HG02623 (cell line): ENCODE measurements at regions not wholly inside any gene's neighbourhood (a gene's known extent, or its start where the extent isn't known, plus 50 kb on each side); places are given as distances from the start of the nearest gene placed in this dataset.
"Not testable (repeated sequence)": the region's sequence is repeated elsewhere in the genome, so short reads cannot be mapped to it uniquely, and the experiment has no call there.

Experiments used
- ATAC-seq: cut with Tn5 transposase; IDR thresholded peaks from one replicate; pipeline ENCODE4 v1.9.1; 2021; ENCODE audit warnings: moderate library complexity; ENCODE audit not compliant: unreplicated experiment

- ATAC-seq: no peak
Measured at GRCh38 chr18:10135302-10135926, 221.6 kb downstream of the VAPA start.

DNA sequence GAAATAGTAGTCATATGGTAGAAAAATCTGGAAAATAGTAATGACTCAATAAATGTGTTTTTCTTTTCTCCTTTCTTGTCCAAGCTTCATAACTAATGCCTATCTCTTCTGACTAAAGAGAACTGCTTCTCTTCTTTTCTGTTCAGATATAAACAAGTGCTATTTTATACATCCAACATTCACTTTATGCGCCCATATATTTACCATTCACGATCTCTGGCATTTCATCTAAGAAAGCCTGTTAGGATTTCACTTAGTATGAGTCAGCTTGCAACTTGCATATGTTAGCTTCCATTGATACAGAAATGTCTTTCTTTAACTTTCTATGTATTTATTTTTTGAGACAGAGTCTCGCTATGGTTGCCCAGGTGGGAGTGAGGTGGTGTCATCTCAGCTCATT lies 224.9 kb downstream of the VAPA start:
- no peak for ATAC-seq

- no peak for ATAC-seq
Measured at GRCh38 chr18:10139783-10140410, 226.1 kb downstream of the VAPA start.

DNA sequence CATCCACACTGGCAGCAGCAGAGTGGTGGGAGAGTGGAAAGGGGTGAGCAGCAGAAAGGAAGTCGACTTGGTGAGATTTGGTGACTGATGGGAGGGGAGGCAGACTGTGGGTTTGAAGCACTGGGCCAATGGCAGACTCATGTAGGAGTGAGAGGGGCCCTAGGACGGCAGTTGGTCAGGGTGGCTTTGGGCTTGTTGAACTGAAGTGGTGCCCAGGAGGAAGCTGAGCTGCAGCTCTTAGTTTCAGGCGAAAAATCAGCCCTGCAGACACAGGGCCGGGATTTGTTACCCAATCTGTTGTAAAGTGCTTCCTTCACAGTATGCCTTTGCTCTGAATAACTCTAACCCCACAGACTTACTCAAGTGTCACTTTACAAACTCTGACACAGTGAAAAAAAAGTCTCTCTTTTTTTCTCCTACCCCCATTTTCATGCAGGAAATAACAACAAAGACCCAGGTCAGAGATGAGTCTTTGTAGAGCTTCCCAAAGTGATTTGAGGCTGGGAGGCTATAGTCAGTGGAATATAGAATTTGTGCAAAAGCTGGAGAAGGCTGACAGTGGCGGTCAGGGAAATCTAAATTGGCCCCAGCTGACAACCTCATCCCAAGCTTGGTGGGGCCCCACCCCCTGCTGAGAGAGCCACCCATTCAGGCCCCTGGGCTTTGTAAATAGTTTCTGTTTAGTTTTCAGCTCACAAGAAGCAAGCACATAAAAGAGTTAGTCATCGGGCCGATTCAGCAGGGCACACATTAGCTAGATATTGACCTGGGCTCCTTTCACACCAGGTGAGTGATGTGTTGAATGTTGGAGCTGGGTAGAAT lies 226.9 kb downstream of the VAPA start:
- no peak for ATAC-seq

DNA sequence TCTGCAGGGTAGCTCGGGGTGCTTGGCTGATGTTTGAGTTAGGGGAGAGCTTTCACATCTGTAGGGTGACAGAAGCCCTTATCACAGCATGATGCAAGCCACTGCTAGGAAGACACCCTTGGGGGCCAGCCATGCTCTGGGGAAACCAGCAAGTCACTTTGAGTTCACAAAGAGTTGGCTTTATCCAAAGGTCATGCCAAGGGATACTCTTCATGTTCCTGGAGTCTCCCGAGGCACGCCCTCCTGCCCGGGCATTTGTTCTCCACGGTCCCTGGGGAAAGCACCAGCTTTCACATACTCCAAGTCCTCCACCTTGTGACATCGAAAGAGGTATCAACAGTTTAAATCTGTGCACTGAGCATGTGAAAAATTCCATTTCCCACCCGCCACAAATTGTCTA lies 227.7 kb downstream of the VAPA start:
- ATAC-seq: no peak

- no peak for ATAC-seq
Measured at GRCh38 chr18:10142056-10142455, 228.2 kb downstream of the VAPA start.

- ATAC-seq: no peak
Measured at GRCh38 chr18:10142496-10143160, 228.8 kb downstream of the VAPA start.

DNA sequence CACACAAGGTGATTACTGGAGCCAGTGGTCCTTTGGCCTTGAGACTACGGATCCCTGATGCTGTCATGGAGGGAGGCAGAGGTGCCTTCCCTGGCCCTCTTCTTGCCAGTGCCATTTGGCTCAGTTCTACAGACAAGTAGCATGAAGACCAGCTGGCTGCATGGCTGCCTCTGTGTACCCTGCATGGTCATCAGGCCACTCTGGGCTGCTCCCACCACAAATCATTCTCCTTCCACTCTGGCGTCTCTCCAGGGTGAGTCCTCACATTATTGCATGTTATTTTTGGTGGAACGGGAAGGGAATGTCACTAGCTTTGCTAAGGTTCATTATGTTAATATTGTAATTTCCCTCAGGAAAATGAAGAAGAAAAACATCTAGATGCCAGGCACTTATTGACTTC lies 229.8 kb downstream of the VAPA start:
- ATAC-seq: no peak

DNA sequence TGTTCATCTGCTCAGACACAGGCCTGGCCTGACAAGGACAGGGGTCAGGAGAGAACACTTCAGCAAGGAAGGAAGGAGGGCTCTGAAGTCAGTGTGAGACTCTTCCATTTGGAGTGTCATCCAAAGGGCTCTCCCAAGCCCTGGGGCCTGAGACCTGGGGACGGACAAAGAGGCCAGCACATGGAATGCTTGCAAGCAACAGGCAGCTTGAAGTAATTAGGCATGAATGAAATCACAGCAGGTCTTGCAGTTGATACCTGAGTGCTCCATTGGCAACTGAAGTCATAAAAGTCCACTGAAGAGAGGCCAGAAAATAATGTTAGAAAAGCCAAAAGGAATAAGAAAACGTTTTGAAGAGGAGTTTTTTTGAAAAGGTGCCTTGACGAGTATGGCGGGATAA lies 231.7 kb downstream of the VAPA start:
- no peak for ATAC-seq

DNA sequence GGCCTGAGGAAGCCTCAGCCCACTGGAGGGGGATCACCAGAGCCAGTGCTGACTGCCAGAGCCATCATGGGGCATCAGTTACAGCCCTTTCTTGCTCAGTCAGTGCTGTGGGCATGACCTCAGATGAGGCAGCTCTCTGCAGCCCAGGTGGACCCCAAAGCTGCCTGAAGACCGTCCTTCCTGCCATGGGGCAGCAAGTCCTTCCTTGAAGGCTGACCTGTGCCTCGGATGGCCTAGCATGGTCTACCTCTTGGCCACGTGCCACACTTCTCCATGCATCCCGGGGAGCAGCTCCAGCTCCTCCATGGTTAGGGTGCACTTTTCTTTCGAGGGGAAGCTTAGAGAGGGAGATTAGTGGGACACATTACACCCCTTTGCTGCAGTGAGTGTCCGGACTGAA lies 233.4 kb downstream of the VAPA start:
- ATAC-seq: no peak

GRCh38 chr18:10147752-10148151 lies 233.9 kb downstream of the VAPA start:
- no peak for ATAC-seq

DNA sequence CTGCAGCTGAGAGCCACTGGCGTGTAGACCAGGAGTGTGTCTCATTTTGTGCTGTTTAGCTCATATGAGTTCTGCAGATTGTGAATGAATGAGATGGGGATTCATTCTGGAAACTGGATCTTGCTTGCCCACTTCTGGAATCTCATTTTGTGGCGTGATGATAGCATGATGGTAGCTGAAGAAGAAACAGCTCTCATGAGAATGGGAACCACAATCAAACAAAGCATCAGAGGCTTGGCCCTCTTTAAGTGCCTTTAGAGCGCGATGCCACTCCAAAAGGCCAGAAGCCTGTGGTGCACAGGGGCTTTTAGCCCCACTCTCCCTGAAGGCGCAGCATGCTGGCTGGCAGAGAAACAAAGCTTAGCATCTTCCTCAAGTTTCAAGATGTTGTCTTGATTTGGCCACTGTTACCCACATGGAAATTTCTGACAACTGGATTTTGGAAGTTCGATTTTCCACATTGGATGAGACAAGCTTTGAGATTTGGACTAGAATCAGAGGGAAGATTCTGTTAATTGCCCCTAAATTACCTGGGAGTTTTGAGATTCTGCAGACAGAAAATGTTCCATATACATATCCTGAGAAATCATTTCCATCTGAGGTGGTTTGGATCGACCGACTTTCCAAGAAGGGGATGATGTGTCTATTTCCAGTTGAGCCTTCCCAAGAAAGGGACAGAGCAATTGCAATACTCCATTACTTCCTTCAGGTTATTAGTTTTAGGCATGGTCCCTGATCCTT lies 234.5 kb downstream of the VAPA start:
- no peak for ATAC-seq

DNA sequence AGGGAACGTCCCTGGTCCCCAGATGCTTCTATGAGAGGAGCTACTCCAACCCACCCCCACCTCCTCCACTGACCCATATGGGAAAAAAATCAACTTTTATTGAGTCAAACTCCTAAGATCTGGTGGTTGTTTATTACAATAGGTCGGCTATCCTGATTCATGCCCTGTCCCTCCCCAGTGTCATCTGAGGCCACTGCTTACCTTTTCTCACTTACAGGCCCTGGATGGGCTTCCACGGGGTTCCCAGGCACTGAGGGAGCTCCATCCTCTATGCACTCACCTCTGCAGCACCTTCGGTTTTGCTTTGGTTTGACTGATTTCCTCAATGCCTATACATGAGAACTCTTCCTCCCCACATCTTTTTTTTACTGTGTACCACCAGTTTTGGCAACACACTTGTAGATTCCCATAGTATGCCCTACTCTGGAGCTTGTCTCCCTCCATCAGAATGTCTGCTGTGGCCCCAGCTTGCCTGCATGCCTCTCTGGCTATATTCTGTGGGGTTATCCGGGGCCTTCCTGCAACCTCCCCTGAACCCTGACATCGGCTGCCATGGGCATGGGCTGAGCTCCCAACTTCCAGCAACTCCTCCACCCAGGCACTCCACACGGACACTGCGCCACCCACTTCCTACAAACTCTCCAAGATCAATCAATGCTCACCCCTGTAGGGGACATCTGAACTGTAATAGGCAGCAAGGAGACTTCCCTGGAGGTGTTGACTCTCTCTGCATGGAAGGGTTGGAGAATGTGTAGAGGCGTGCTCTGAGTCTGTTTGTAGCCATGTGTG lies 236.1 kb downstream of the VAPA start:
- no peak for ATAC-seq

GRCh38 chr18:10150576-10150975 lies 236.8 kb downstream of the VAPA start:
- ATAC-seq: not testable (repeated sequence)

DNA sequence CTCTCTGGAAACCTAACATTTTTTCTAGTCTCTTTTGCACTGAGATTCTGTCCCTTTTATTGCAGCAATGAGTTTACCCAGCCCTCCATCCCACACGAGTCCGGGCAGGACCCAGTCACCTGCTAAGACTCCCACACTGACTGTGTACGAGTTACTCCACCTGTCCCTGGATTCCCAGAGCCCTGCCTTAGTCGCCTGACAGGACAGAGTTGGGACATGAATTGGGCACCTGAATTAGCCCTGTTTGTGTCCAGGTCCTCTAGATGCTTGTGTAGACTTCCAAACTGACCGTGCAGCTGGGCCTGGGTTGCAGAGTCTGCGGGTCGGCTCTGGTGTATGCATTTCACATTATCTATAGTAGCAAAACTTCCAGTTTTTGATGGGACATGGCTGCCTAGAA lies 238.7 kb downstream of the VAPA start:
- no peak for ATAC-seq

- ATAC-seq: no peak
Measured at GRCh38 chr18:10153924-10154752, 240.3 kb downstream of the VAPA start.

DNA sequence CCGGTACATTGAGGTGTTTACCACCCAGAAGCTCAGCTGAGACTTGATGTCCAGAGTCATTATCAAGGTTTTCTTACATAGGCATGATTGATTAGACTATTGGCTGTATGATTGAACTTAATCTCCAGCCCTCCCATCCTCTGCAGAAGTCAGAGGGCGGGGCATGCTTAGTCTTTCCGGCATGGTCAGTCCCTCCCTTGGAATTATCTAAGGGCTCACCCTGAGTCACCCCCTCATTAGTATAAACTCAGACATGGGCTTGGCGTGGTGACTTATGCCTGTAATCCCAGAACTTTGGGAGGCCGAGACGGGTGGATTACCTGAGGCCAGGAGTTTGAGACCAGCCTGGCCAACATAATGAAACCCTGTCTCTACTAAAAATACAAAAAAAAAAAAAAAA lies 243.9 kb downstream of the VAPA start:
- ATAC-seq: no peak

DNA sequence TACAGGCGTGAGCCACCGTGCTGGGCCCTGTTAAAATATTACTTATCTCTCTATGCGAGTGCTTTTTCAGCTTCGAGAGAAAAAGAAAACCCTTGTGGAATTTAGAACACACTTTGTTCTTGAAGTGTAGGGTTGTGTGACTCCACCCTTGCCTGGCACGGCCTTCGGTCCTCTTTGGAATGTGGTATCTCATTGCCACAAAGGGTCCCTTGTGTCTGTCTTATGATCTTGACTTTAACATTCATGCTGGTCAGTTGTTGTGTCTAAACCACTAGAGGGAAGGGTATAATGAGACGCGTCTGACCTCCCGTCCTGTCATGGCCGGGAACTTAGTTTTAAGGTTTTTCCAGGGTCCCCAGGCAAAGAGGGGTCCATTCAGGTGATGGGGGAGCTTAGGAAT lies 246.4 kb downstream of the VAPA start:
- no peak for ATAC-seq

GRCh38 chr18:10161315-10161714 lies 247.5 kb downstream of the VAPA start:
- no peak for ATAC-seq
